ENCODE measurements at regions not wholly inside any gene's neighbourhood (a gene's known extent, or its start where the extent isn't known, plus 50 kb on each side); places are given as distances from the start of the nearest gene placed in this dataset.

DNA sequence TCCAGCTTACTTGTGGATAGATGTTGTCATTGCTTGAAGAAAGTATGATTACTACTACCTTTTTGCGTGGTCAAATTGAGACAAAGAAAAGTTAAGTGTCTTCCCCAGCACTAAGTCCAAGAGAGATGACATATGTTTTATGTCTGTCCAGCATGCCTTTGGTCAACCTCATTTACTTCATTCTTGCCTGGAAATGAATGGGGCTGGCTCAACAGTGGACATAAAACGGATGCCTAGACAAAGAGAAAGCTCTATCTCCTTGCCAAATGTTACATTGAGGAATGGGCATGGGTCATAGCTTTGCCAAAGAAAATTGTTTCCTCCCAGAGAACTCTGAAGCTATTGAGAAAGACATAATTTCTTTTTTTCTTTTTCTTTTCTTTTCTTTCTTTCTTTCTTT lies 82.4 kb upstream of the PLPPR4 start:
- no peaks in the 10 kb centered on the region for H3K36me3 ChIP-seq (ENCODE audit: control insufficient read depth in 2 of 2, extremely low read depth in 1 of 2, insufficient read depth in 2 of 2, low read length in 2 of 2)
- no peaks in the 10 kb centered on the region for H3K9me1 ChIP-seq (ENCODE audit: control insufficient read depth, extremely low read depth, insufficient read depth, low read length)
- DNase-seq (ENCODE audit: low read depth, low spot score) (no peak), FAIRE-seq (no peak)
- H3K79me2 ChIP-seq (ENCODE audit: control insufficient read depth, insufficient read depth, low read length): no peaks in the 10 kb centered on the region
- no peaks in the 10 kb centered on the region for H3K27me3 ChIP-seq (ENCODE audit: control insufficient read depth, extremely low read depth, insufficient read depth, low read length)
- H3K9ac ChIP-seq (ENCODE audit: control insufficient read depth, extremely low read depth, insufficient read depth, low read length): no peak overlapping the region
- no peak overlapping the region for H3K4me2 ChIP-seq (ENCODE audit: control insufficient read depth, extremely low read depth, insufficient read depth, low read depth, low read length)
- dilution Hi-C loops (cut with MboI; ENCODE audit: extremely low pct_ligation_motif_present, low sequenced_read_pairs): no loop called here
- H4K20me1 ChIP-seq (ENCODE audit: control insufficient read depth, extremely low read depth, insufficient read depth, low read length): no peaks in the 10 kb centered on the region
- no peak overlapping the region for H3K27ac ChIP-seq (ENCODE audit: control insufficient read depth, insufficient read depth, low read length)
- no peaks in the 10 kb centered on the region for H3K9me3 ChIP-seq (ENCODE audit: control insufficient read depth, low read depth, low read length)
- peak overlapping the region; percentile 23 for H2AFZ ChIP-seq (ENCODE audit: control insufficient read depth, low read length)
- H3K4me1 ChIP-seq (ENCODE audit: control insufficient read depth, extremely low read depth, insufficient read depth, low read length): no peaks in the 10 kb centered on the region
- no peak overlapping the region for H3K4me3 ChIP-seq (ENCODE audit: control insufficient read depth in 2 of 3, extremely low read depth in 1 of 3, insufficient read depth in 2 of 3, low read depth in 1 of 3, low read length in 3 of 3)
- TF ChIP-seq EZH2 (IDR thresholded peaks at IDR 0.05; ENCODE audit: low read length): no peak
- TF ChIP-seq, protein P1, sequence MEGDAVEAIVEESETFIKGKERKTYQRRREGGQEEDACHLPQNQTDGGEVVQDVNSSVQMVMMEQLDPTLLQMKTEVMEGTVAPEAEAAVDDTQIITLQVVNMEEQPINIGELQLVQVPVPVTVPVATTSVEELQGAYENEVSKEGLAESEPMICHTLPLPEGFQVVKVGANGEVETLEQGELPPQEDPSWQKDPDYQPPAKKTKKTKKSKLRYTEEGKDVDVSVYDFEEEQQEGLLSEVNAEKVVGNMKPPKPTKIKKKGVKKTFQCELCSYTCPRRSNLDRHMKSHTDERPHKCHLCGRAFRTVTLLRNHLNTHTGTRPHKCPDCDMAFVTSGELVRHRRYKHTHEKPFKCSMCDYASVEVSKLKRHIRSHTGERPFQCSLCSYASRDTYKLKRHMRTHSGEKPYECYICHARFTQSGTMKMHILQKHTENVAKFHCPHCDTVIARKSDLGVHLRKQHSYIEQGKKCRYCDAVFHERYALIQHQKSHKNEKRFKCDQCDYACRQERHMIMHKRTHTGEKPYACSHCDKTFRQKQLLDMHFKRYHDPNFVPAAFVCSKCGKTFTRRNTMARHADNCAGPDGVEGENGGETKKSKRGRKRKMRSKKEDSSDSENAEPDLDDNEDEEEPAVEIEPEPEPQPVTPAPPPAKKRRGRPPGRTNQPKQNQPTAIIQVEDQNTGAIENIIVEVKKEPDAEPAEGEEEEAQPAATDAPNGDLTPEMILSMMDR (optimal IDR thresholded peaks at IDR 0.05 in 1 of 3, IDR thresholded peaks at IDR 0.05 in 1 of 3, conservative IDR thresholded peaks at IDR 0.05 in 1 of 3; ENCODE audit: extremely low read depth in 1 of 3, insufficient read depth in 2 of 3, low read length in 3 of 3): no peak

DNA sequence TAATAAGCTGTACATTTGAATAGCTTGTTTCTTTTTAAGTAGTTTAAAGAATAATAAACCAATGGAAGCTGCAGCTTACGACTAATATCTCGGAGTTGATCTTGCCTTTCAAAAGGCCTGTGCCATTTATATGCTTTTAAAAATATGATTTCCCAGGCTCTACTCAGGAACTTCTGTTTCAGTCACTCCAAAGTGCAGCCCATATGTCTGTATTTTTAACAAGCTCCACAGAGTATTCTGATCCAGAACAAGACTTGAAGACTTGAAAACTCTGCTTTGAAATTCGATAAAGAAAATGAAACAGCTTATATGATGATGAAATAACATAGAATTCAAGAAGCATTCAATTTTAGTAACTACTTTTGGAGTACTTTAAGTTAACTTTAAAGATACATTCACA lies 79.1 kb upstream of the PLPPR4 start:
- H3K27ac ChIP-seq (ENCODE audit: control insufficient read depth, insufficient read depth, low read length): no peak overlapping the region
- no peaks in the 10 kb centered on the region for H3K79me2 ChIP-seq (ENCODE audit: control insufficient read depth, insufficient read depth, low read length)
- no peaks in the 10 kb centered on the region for H3K27me3 ChIP-seq (ENCODE audit: control insufficient read depth, extremely low read depth, insufficient read depth, low read length)
- no peak for FAIRE-seq
- DNase-seq (ENCODE audit: low read depth, low spot score): no peak
- H3K36me3 ChIP-seq (ENCODE audit: control insufficient read depth in 2 of 2, extremely low read depth in 1 of 2, insufficient read depth in 2 of 2, low read length in 2 of 2): no peaks in the 10 kb centered on the region
- no peak overlapping the region for H3K9ac ChIP-seq (ENCODE audit: control insufficient read depth, extremely low read depth, insufficient read depth, low read length)
- dilution Hi-C loops (cut with MboI; ENCODE audit: extremely low pct_ligation_motif_present, low sequenced_read_pairs): no loop called here
- H4K20me1 ChIP-seq (ENCODE audit: control insufficient read depth, extremely low read depth, insufficient read depth, low read length): no peaks in the 10 kb centered on the region
- no peaks in the 10 kb centered on the region for H3K9me1 ChIP-seq (ENCODE audit: control insufficient read depth, extremely low read depth, insufficient read depth, low read length)
- H3K4me2 ChIP-seq (ENCODE audit: control insufficient read depth, extremely low read depth, insufficient read depth, low read depth, low read length): no peak overlapping the region
- H2AFZ ChIP-seq (ENCODE audit: control insufficient read depth, low read length): no peak overlapping the region
- no peaks in the 10 kb centered on the region for H3K4me1 ChIP-seq (ENCODE audit: control insufficient read depth, extremely low read depth, insufficient read depth, low read length)
- TF ChIP-seq, protein P1 (optimal IDR thresholded peaks at IDR 0.05 in 1 of 3, IDR thresholded peaks at IDR 0.05 in 1 of 3, conservative IDR thresholded peaks at IDR 0.05 in 1 of 3; ENCODE audit: extremely low read depth in 1 of 3, insufficient read depth in 2 of 3, low read length in 3 of 3): no peak
- no peak for TF ChIP-seq EZH2 (IDR thresholded peaks at IDR 0.05; ENCODE audit: low read length)
- H3K9me3 ChIP-seq (ENCODE audit: control insufficient read depth, low read depth, low read length): no peaks in the 10 kb centered on the region
- no peak overlapping the region for H3K4me3 ChIP-seq (ENCODE audit: control insufficient read depth in 2 of 3, extremely low read depth in 1 of 3, insufficient read depth in 2 of 3, low read depth in 1 of 3, low read length in 3 of 3)
